ENCODE measurements at regions not wholly inside any gene's neighbourhood (a gene's known extent, or its start where the extent isn't known, plus 50 kb on each side); places are given as distances from the start of the nearest gene placed in this dataset.
"Not testable (repeated sequence)": the region's sequence is repeated elsewhere in the genome, so short reads cannot be mapped to it uniquely, and the experiment has no call there.

DNA sequence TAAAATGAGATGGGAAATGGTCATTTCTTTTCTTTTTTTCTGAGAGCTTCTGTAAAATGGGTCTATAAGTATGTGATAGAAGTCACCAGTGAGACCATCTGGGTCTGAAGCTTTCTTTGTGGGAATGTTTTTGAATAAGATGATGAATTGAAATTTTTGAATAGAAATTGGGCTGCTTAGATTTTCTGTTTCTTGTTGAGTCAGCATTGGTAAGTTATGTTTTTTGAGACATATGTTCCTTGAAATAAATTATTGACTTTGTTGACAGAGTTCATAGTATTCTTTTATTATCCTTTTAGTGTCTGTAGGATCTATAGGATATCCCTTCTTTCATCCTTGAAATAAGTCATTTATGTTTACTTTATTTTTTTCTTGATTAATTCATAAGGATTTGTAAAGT lies 208.1 kb downstream of the OPA1 start:
- no peak for DNase-seq (ENCODE audit: low read depth)

DNA sequence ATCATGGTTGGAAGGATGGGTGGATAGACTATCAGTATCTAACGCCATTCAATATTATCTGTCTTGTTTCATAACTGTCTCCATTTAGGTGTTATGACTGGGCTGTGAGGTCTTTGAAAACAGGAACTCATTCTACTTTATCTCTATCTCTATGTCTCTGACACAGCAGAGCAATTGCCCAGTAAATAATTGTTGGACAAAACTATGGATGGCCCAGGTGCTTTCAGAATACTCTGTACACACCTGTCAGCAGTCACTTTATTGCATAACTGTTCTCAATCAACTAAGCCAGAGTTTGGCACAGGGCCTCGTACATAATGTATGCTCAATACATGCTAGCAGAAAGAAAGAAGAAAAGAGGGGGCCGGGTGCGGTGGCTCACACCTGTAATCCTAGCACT lies 210.3 kb downstream of the OPA1 start:
- no peak for DNase-seq (ENCODE audit: low read depth)

DNA sequence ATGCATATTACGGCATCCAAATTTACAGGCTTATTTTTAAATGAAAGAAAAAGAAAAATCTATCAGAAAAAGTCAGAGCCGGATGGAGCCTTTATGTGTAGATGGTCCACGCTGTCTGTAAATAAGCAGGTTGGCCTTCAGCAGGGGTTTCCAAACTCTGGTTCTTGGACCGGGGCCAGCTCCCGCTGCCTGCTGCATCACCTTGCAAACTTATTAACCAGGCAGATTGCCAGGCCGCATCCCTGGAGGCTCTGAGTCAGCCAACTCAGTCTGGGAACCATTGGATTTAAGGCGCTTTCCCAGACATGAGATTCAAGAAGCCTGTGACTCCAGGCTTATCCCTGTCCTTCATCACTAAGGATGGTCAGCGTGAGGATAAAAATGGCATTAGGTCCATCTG lies 212.4 kb downstream of the OPA1 start:
- DNase-seq (ENCODE audit: low read depth) = peak; percentile 99

DNA sequence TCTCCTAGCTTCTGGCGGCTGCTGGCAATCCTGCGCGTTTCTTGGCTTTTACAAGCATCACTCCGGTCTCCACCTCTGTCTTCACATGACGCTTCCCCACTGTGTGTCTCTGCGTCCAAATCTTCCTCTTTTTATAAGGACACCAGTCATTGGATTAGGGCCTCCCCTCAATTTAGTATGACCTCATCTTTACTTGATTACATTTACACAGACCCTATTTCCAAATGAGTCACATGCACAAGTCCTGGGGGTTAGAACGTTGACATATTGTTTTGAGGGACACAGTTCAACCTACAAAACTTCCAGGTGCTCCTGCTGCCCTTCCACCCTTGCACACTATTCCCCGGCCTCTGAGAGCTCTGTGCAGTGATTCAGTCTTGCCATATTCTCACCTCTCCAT lies 215.3 kb downstream of the OPA1 start:
- no peak for DNase-seq (ENCODE audit: low read depth)

DNA sequence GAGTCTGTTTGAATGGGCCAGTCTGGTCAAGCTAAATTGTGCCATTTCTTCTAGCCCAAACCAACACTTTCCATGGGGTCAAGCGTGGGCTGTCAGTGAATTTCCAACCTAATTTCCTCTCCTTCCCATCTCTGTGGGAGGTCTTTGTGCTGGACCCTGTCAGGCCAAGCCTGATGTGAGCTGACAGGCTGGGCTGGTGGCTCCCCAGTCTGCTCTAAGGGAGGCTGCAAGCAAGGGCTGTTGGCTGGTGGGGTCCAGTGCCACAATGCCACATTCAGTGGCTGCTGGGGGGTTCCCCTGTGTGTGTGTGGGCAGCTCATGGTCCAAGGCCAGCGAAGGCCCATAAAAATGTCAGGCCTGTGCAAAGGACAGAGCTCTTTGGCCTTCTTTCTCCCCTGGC lies 216.1 kb downstream of the OPA1 start:
- no peak for DNase-seq (ENCODE audit: low read depth)

DNA sequence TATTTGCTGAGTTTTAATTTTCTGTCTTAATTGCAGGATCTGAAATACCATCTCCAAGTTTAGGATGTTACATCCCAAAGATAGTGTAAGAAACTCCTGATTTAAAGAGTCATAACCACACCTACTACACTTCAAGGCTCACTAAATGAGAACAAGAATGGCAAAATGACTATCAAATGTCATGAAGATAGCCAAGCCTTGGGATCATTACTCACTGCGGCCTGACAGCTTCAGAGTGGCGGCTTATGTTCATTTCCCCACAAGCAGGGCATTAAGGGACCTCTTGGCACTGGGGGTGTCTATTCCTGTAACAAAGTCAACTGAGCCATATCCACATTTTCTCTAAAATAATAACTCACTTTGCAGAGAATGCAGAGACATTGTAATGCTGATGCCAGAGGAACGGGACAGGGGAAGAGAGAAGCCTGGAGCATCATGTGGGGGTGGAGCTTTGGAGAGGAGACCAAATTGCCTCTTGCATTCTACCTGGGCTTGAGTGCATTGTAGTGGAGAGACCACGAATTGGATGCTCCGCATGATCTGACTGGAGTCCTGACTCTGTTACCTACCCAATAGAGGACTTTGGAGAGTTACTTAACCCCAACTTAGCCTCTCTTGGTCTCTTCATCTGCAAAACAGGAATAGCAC lies 219.2 kb downstream of the OPA1 start:
- no peak for DNase-seq (ENCODE audit: low read depth)

DNA sequence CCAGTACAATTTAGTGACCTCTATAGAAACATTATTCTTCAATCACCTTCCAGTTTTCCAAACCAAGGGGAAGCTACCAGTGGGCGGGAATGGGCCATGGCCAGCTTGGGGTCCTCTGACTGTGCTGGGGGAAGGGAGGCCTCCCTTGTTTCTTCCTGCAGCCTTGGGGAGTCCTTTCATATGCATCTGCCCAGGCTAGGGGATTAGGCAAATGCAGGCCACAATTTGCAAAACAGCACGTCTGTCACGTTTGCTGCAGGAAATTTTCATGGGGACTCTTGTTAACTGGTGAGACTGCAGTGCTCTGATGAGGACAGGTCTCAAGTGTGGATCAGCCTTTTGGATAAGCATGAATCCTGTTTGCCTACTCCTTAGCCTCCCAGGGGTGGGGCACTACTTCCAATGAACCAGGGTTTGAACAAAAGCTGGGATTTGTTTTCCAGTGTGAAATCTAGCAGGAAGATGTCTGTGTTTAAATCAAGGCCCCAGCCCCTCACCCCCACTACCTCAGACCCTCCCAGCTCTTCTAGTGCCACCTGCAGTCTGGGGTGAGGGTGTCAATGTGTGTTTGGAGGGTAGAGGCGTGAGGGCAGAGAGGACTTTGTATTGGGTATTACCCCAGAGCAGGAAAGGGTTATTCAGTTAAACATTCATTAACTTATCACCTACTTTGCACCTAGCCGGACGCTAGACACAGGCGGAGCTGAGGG lies 219.9 kb downstream of the OPA1 start:
- no peak for DNase-seq (ENCODE audit: low read depth)

DNA sequence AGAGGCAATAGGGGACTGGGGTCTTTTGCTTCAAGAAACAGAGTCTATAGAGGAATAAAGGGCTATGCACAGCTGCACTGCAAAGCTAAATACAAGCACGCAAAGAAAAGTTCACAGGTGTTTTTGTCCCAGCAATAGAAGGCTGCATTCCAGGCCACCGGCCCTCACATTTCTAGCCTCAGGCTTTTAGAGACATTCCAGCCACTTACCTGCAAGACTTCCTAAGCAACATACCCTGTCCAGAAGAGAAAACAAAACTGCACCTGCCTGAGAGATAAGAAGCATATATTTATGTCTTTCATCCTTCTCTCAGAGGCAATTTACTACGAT lies 220.5 kb downstream of the OPA1 start:
- DNase-seq (ENCODE audit: low read depth) = no peak

DNA sequence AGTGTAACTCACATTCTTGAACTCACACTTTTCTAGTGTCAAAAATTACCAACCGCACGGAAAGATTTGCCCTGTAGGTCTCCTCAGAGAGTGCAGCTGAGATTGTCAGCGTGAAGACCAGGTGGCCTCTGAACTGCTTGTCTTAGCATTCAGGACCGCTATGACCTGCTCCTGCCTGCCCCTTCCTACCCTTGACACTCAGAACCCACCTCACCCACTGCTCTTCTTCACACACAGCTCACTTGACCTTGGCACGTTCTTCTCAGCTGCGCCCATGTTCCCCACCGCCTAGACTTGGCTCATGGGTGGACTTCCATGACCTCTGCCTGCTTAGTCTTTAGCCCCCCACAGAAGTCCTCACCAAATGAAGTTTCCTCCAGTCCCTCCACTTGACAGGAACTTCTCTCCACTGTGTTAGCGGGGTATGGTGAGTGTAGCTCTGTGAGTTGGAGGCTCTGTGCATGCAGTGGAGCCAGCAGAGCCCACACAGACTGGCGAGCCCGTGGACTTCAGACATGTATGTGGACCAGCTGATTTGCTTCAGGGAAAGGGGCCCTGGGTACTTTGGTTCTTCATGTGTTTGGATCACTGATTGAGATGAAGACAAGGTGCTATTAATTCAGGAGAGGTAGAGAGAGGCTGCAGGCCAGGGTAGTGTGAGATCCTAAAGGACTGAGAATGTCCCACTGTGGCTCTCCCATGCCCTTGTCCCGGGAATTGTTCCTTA lies 221.3 kb downstream of the OPA1 start:
- DNase-seq (ENCODE audit: low read depth) = no peak

DNA sequence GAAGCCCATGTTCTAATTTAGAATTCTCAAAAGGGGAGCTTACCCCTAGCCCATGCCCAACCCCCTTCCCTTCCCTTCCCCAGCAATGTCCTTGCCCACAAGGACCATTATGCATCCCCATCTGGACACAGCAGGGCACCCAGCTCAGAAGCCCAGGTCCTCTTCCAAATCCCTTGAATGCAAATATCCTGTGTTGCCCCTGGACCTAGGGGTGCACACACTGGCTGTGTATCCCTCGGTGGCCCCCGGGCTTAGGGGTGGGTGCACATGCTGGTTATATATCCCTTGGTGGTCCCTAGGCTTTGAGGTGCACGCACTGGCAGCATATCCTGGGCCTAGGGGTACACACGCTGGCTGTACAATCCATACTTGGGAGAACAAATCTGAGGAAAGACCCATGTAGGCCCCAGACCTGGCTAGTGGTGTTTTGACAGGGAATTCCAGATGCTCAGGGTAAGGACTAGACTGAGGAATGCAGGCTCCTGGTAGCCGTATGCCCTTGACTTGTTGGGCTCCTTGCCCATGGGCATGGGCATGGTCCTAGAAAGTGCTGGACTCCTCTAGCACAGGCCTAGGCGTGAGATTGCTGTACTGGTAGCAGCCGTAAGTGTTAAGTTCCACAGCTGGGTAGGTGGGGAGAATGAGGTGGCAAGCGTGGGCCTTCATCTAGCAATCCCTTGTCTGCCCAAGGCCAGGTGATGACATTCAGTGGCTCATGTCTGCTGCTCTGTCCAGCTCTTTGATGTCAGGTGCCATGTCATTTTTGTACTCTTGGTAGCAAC lies 222.4 kb downstream of the OPA1 start:
- DNase-seq (ENCODE audit: low read depth) = no peak

DNA sequence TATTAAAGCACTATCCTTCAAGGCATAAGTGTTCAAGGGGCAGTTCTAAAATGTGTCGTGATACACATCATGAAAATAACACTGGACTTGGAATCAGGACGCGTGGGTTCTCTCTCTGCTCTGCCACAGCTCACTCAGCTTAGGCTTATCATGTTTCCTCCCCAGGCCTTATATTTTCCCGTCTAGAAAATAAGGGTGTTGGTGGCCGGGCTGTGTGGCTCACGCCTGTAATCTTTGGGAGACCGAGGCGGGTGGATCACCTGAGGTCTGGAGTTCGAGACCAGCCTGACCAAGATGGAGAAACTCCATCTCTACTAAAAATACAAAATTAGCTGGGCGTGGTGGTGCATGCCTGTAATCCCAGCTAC lies 223.0 kb downstream of the OPA1 start:
- no peak for DNase-seq (ENCODE audit: low read depth)

DNA sequence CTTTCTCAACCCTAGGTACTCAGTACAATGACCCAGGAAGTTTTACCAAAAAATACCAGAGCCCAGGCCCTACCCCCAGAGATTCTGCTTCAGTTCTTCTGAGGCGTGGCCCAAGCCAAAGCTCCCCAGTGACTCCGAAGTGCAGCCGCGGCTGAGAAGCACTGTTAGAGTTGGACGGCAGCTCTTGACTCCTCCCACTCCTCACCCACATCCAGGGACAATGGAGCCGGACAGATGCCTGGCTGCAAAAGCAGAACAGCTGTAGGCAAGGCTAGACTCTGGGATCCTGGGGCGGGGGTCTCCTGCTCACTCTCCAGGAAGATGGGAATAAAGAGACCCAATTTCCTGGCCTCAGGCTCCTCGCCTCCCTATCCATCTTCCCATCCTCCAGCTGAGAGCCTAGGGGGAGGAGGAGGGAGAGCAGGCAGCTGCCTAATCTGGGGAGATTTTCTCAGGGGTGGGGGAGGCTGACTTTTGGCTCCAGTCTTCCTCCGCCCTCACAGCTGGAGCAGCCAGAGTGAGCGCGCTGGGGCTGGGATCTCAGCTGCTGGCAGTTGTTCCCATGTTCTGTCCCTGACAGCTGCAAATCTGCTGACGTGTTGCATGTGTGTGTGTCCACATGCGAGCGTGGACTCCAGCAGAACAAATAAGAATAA lies 223.8 kb downstream of the OPA1 start:
- no peak for DNase-seq (ENCODE audit: low read depth)

DNA sequence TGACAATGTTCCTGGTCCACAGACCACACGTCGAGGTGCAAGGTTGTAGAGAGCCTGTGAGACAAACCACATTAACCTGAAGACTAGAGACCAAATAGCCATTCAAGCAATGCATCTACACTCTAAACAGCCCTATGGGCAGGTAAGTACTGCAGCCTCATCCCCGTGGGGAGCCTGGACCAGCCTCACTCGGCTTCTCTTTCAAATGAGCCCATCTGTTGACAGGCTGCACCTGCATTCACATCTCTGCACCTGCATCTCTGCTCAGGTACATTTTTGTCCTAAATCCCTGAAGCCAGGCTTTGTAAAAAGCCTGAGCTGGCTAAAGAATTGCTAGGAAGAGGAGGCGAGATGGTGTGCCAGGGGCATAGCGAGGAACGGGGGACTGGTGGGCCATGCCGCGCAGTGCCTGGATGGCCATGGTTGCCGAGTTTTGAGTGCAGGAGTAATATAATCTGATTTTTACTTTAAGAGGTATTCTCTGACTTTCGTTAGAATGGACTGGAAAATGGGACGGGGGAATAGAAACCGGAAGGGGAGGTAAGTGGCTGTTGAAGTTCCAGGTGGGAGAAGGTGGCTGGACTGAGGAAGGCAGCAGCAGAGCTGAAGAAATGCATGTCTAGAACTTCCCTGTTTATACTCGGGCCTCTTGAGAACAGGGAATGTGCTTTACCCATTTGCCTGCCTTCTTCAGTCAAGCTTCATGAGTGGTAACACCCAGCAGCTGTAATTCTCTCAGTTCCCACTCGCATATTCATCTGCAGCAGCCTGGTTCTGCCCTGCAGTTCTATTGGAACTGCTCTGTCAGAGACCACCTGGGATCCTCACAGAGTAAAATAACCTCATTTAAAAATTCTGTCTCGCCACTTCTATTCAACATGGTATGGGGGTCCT lies 226.4 kb downstream of the OPA1 start:
- DNase-seq (ENCODE audit: low read depth) = no peak

DNA sequence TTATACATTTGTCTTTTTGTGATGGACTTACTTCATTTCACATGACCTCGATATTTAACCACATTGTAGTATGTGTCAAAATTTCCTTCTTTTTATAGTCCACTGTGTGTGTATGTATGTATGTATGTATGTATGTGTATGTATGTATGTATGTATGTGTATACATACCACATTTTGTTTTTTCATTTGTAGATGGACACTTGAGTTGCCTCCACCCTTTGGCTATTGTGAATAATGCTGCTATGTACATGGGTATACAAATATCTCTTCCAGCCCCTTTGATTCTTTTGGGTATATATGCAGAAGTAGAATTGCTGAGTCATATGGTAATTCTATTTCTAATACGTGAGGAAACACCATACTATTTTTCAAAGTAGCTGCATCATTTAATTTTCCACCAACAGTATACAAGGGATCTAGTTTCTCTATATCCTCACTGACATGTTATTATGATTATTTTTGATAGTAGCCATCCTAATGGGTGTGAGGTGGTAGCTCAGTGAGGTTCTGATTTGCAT lies 228.2 kb downstream of the OPA1 start:
- no peak for DNase-seq (ENCODE audit: low read depth)

DNA sequence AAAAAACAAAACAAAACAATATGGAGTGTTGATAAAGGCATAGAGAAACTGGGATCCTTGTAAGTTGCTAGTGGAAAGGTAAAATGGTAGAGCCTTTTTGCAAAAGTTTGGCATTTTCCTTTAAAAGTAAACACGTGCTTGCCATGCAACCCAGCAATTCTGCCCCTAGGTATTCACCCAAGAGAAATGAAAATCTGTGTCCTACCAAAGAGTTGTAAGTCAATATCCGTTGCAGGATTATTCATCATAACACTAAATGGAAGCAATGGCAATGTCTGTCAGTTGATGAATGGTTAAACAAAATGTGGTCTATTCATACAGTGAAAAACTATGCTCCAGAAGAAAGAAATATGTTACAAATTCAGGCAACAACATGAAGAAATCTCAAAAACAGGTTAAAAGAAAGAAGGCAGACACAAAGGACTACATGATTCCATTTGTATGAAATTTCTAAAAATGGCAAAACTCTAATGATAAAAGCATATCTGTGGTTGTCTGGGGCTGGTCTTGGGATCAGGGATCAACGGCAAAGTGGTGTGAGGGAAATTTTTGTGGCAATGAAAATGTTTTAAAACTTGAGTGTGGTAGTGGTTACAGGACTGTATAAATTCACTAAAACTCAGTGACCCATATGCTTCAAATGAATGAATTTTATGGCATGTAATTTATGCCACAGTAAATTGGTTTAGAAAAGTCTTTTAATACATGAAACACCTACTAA lies 229.6 kb downstream of the OPA1 start:
- peak; percentile 30 for DNase-seq (ENCODE audit: low read depth)

DNA sequence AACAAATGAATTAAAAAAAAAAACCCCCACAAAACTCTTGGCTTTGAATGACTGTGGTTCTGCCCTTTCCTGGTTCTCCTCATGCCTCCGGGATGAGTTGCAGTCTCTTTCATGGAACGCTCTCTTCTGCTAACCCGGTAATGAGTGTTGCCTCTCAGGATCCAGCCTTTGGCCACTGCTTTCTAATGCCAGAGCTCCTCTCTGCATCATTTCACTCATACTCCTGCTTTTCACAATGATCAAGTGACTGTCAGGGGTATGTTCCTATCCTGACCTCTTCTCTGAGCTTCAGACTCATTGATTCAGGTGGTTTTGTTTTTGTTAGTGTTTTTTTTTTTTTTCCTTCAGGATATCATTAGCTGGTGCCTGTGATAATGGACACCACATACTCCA lies 230.2 kb downstream of the OPA1 start:
- DNase-seq (ENCODE audit: low read depth) = not testable (repeated sequence)

DNA sequence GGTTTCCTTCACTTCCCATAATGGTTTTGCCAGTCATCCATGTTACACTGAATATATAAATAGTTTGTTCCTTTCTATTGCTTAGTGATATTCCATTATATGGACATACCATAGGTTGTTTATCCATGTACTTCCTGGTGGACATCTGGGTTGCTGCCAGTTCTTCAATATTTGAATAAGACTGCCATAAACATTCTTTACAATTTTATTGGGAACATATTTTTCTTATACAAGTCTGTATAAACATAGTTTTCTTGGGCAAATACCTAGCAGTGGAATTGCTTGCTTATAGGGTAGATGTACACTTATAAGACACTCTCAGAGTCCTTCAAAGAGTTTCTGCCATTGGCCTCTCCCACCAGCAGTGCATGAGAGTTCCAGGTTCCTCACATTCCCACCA lies 231.4 kb downstream of the OPA1 start:
- DNase-seq (ENCODE audit: low read depth) = no peak

DNA sequence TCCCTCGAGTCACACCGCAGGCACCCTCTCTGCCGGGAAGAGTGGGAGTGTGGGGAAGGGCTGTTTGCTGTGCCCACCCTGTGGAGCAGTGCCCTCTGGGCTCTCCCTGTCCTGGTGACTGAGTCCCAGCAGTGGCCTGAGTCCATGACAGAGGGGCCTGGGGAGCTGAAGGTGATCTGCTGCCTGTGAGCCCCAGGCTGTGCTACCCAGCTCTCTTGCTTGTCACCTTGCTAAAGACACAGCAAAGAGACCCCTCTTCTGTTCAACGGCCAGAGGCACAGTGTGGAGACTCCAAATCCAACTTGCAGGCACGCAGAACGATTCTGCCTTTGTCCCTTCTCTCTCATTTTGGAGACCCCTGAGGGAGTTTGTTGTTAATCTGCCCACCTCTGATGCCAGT lies 232.6 kb downstream of the OPA1 start:
- DNase-seq (ENCODE audit: low read depth) = no peak

DNA sequence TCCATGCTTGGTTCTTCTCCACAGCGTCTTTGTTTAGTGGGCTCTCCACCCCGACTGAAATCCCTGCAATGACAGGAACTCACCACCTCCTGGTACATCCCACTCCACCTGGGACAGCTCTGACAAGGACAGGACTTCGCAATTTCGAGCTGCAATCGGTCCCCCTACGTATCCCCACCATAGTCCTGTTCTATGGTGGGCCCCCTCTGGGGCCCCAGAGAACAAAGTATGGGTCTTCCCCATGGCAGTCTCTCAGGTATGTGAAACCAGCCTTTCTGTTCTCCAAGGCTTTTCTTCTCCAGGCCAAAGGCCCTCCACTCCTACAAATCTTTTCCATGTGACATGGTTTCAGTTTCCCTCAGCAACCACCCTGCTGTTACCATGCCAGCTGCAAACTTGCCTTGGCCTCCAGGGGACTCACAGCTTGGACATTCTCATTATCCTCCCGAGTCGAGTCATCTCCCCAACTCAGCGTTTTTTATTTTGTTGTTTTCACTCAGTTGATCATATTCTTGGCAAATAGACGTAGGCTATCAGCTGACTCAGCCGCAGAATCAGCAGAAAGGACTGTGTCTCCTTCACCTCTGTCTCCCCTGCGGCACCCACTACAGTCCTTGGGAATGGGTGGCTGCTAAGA lies 233.3 kb downstream of the OPA1 start:
- DNase-seq (ENCODE audit: low read depth) = peak; percentile 75
